T-helper 2 cell (primary cell): ENCODE measurements at regions not wholly inside any gene's neighbourhood (a gene's known extent, or its start where the extent isn't known, plus 50 kb on each side); places are given as distances from the start of the nearest gene placed in this dataset.
"Not testable (repeated sequence)": the region's sequence is repeated elsewhere in the genome, so short reads cannot be mapped to it uniquely, and the experiment has no call there.

Experiments
- DNase-seq, 5 experiments: peaks; one replicate each; pipeline versions ENCODE4 v3.0.0 to v3.0.0-alpha.2; 2012 to 2022

GRCh38 chr4:179618966-179619365, 2176.7 kb upstream of the AGA start:
- DNase-seq = no peak

GRCh38 chr4:179624768-179625181, 2182.5 kb upstream of the AGA start:
- DNase-seq = no peak

GRCh38 chr4:179625406-179625805, 2183.2 kb upstream of the AGA start:
- no peak for DNase-seq

GRCh38 chr4:179626687-179627086, 2184.4 kb upstream of the AGA start:
- no peak for DNase-seq

- DNase-seq = no peak
Measured at GRCh38 chr4:179631321-179631720, 2189.1 kb upstream of the AGA start.

GRCh38 chr4:179634862-179635261, 2192.6 kb upstream of the AGA start:
- DNase-seq = no peak

GRCh38 chr4:179662522-179662921, 2220.3 kb upstream of the AGA start:
- DNase-seq = no peak

GRCh38 chr4:179663641-179664429, 2221.6 kb upstream of the AGA start:
- DNase-seq = no peak

GRCh38 chr4:179664430-179665027, 2222.3 kb upstream of the AGA start:
- DNase-seq = no peak

GRCh38 chr4:179666226-179666625, 2224.0 kb upstream of the AGA start:
- no peak for DNase-seq

GRCh38 chr4:179671609-179672008, 2229.4 kb upstream of the AGA start:
- DNase-seq = no peak

GRCh38 chr4:179678093-179678814, 2236.0 kb upstream of the AGA start:
- DNase-seq = no peak

GRCh38 chr4:179683661-179684060, 2241.4 kb upstream of the AGA start:
- not testable (repeated sequence) for DNase-seq

- no peak for DNase-seq
Measured at GRCh38 chr4:179692222-179692621, 2250.0 kb upstream of the AGA start.

GRCh38 chr4:179695175-179695574, 2252.9 kb upstream of the AGA start:
- no peak for DNase-seq

GRCh38 chr4:179698321-179698720, 2256.1 kb upstream of the AGA start:
- DNase-seq = no peak

GRCh38 chr4:179709961-179710624, 2267.9 kb upstream of the AGA start:
- no peak for DNase-seq

GRCh38 chr4:179719766-179720450, 2277.7 kb upstream of the AGA start:
- no peak for DNase-seq

GRCh38 chr4:179726491-179726890, 2284.3 kb upstream of the AGA start:
- not testable (repeated sequence) for DNase-seq

GRCh38 chr4:179728305-179728704, 2286.1 kb upstream of the AGA start:
- no peak for DNase-seq

- DNase-seq = not testable (repeated sequence)
Measured at GRCh38 chr4:179736820-179737219, 2294.6 kb upstream of the AGA start.

GRCh38 chr4:179738822-179739221, 2296.6 kb upstream of the AGA start:
- DNase-seq = no peak
